Activated gamma-delta T cell treated with Interleukin-2 at 50 U/mL for 16 hours (primary cell): ENCODE measurements at regions not wholly inside any gene's neighbourhood (a gene's known extent, or its start where the extent isn't known, plus 50 kb on each side); places are given as distances from the start of the nearest gene placed in this dataset.
"Not testable (repeated sequence)": the region's sequence is repeated elsewhere in the genome, so short reads cannot be mapped to it uniquely, and the experiment has no call there.

Experiments used
- DNase-seq: peaks from one replicate; pipeline ENCODE4 v3.0.0-alpha.2; 2020

GRCh38 chrX:155819966-155820491 lies 61.1 kb upstream of the VAMP7 start:
- peak; percentile 22 for DNase-seq

- no peak for DNase-seq
Measured at GRCh38 chrX:155819525-155819924, 61.6 kb upstream of the VAMP7 start.

GRCh38 chrX:155814391-155814790 lies 66.8 kb upstream of the VAMP7 start:
- not testable (repeated sequence) for DNase-seq

GRCh38 chrX:155779831-155780230 lies 101.3 kb upstream of the VAMP7 start:
- DNase-seq = no peak

GRCh38 chrX:155778844-155779553 lies 102.1 kb upstream of the VAMP7 start:
- no peak for DNase-seq

- no peak for DNase-seq
Measured at GRCh38 chrX:155774387-155774786, 106.8 kb upstream of the VAMP7 start.

GRCh38 chrX:155767876-155768769 lies 113.0 kb upstream of the VAMP7 start:
- DNase-seq = no peak

- DNase-seq = no peak
Measured at GRCh38 chrX:155767051-155767875, 113.9 kb upstream of the VAMP7 start.

- DNase-seq = no peak
Measured at GRCh38 chrX:155766321-155766720, 114.8 kb upstream of the VAMP7 start.

GRCh38 chrX:155761185-155761584 lies 120.0 kb upstream of the VAMP7 start:
- DNase-seq = no peak

GRCh38 chrX:155757046-155757759 lies 123.9 kb upstream of the VAMP7 start:
- DNase-seq = no peak

- no peak for DNase-seq
Measured at GRCh38 chrX:155755706-155756337, 125.3 kb upstream of the VAMP7 start.

GRCh38 chrX:155751131-155751530 lies 130.0 kb upstream of the VAMP7 start:
- DNase-seq = no peak

GRCh38 chrX:155747520-155747919 lies 133.6 kb upstream of the VAMP7 start:
- no peak for DNase-seq

GRCh38 chrX:155745792-155746191 lies 133.0 kb upstream of the TMLHE start:
- DNase-seq = no peak

GRCh38 chrX:155744534-155744933 lies 131.8 kb upstream of the TMLHE start:
- no peak for DNase-seq

GRCh38 chrX:155728335-155728734 lies 115.6 kb upstream of the TMLHE start:
- not testable (repeated sequence) for DNase-seq

GRCh38 chrX:155718972-155719586 lies 106.3 kb upstream of the TMLHE start:
- DNase-seq = no peak

- no peak for DNase-seq
Measured at GRCh38 chrX:155715141-155715540, 102.4 kb upstream of the TMLHE start.

- no peak for DNase-seq
Measured at GRCh38 chrX:155695419-155695818, 82.7 kb upstream of the TMLHE start.

GRCh38 chrX:155694649-155695048 lies 81.9 kb upstream of the TMLHE start:
- DNase-seq = no peak
